ENCODE measurements at regions not wholly inside any gene's neighbourhood (a gene's known extent, or its start where the extent isn't known, plus 50 kb on each side); places are given as distances from the start of the nearest gene placed in this dataset.
"Not testable (repeated sequence)": the region's sequence is repeated elsewhere in the genome, so short reads cannot be mapped to it uniquely, and the experiment has no call there.

GRCh38 chr12:76292891-76293290 lies 55.3 kb downstream of the BBS10 start:
- H3K27ac Mint-ChIP-seq; H3K9me3 Mint-ChIP-seq; H3K4me3 Mint-ChIP-seq; H3K9ac ChIP-seq; DNase-seq (ENCODE audit: low spot score); H3K27me3 ChIP-seq; H3K4me3 ChIP-seq; H3K27ac ChIP-seq; H3K9me3 ChIP-seq (ENCODE audit: low read depth); H3K4me1 Mint-ChIP-seq; H2AFZ ChIP-seq (replicated peaks); H3K79me2 ChIP-seq (ENCODE audit: low read depth); H3K4me1 ChIP-seq; H3K36me3 Mint-ChIP-seq; H4K20me1 ChIP-seq (ENCODE audit: low read depth); H3K27me3 Mint-ChIP-seq (ENCODE audit: insufficient read depth, low read depth); H3K4me2 ChIP-seq; H3F3A ChIP-seq (ENCODE audit: low read depth); H3K36me3 ChIP-seq: not testable (repeated sequence)

GRCh38 chr12:76292305-76292704 lies 55.9 kb downstream of the BBS10 start:
- H3K4me3 ChIP-seq; H3K4me3 Mint-ChIP-seq; H3K9me3 Mint-ChIP-seq; H3K9me3 ChIP-seq (ENCODE audit: low read depth); H3K4me1 ChIP-seq; H3K27me3 Mint-ChIP-seq (ENCODE audit: insufficient read depth, low read depth); H3F3A ChIP-seq (ENCODE audit: low read depth); DNase-seq (ENCODE audit: low spot score); H3K4me1 Mint-ChIP-seq; H3K36me3 Mint-ChIP-seq; H3K9ac ChIP-seq; H2AFZ ChIP-seq (replicated peaks); H4K20me1 ChIP-seq (ENCODE audit: low read depth); H3K79me2 ChIP-seq (ENCODE audit: low read depth); H3K36me3 ChIP-seq; H3K27ac ChIP-seq; H3K4me2 ChIP-seq; H3K27me3 ChIP-seq; H3K27ac Mint-ChIP-seq: not testable (repeated sequence)

- Histone ChIP-seq H3K36me3 (no peaks in the 10 kb centered on the region), H3K4me3 (no peak overlapping the region), H4K20me1 (ENCODE audit: low read depth) (no peaks in the 10 kb centered on the region), H3K27ac (no peak overlapping the region), H3K9ac (no peak overlapping the region), H3F3A (ENCODE audit: low read depth) (no peaks in the 10 kb centered on the region), H3K4me2 (no peak overlapping the region), H3K27me3 (no peaks in the 10 kb centered on the region), H2AFZ (replicated peaks) (no peak overlapping the region), H3K9me3 (ENCODE audit: low read depth) (no peaks in the 10 kb centered on the region), H3K79me2 (ENCODE audit: low read depth) (no peaks in the 10 kb centered on the region), H3K4me1 (no peaks in the 10 kb centered on the region)
- H3K4me3 Mint-ChIP-seq = no peak overlapping the region
- H3K36me3 Mint-ChIP-seq = no peaks in the 10 kb centered on the region
- no peak for DNase-seq (ENCODE audit: low spot score)
- H3K27ac Mint-ChIP-seq = no peak overlapping the region
- TF ChIP-seq EZH2phosphoT487 (IDR thresholded peaks at IDR 0.05) (no peak), CTCF (IDR thresholded peaks at IDR 0.05) (no peak), EZH2 (IDR thresholded peaks at IDR 0.05) (no peak)
- H3K9me3 Mint-ChIP-seq = peaks cover 5% of the 10 kb centered on the region
- no peaks in the 10 kb centered on the region for H3K4me1 Mint-ChIP-seq
- H3K27me3 Mint-ChIP-seq (ENCODE audit: insufficient read depth, low read depth) = no peaks in the 10 kb centered on the region
Observed at GRCh38 chr12:76290963-76291859, 57.0 kb downstream of the BBS10 start.

GRCh38 chr12:76288218-76288617 lies 60.0 kb downstream of the BBS10 start:
- no peak for TF ChIP-seq EZH2phosphoT487 (IDR thresholded peaks at IDR 0.05)
- no peak for TF ChIP-seq EZH2 (IDR thresholded peaks at IDR 0.05)
- TF ChIP-seq CTCF (IDR thresholded peaks at IDR 0.05) = no peak
- Histone ChIP-seq H4K20me1 (ENCODE audit: low read depth) (no peaks in the 10 kb centered on the region), H3K4me1 (no peaks in the 10 kb centered on the region), H3K27me3 (no peaks in the 10 kb centered on the region), H3K4me2 (no peak overlapping the region), H3K9me3 (ENCODE audit: low read depth) (no peaks in the 10 kb centered on the region), H3F3A (ENCODE audit: low read depth) (no peaks in the 10 kb centered on the region), H3K27ac (no peak overlapping the region), H3K36me3 (no peaks in the 10 kb centered on the region), H2AFZ (replicated peaks) (no peak overlapping the region), H3K9ac (no peak overlapping the region), H3K4me3 (no peak overlapping the region), H3K79me2 (ENCODE audit: low read depth) (no peaks in the 10 kb centered on the region)
- no peaks in the 10 kb centered on the region for H3K36me3 Mint-ChIP-seq
- H3K27me3 Mint-ChIP-seq (ENCODE audit: insufficient read depth, low read depth) = no peaks in the 10 kb centered on the region
- no peak overlapping the region for H3K27ac Mint-ChIP-seq
- DNase-seq (ENCODE audit: low spot score) = no peak
- H3K9me3 Mint-ChIP-seq = peaks cover 3% of the 10 kb centered on the region
- H3K4me1 Mint-ChIP-seq = peaks cover 3% of the 10 kb centered on the region
- no peak overlapping the region for H3K4me3 Mint-ChIP-seq
